Esophagus squamous epithelium (tissue), 4 donors: ENCODE measurements at regions not wholly inside any gene's neighbourhood (a gene's known extent, or its start where the extent isn't known, plus 50 kb on each side); places are given as distances from the start of the nearest gene placed in this dataset.

Experiments used
- CTCF ChIP-seq, 6 experiments: fragments of 450-650 bp in 4 of 6; fragments of 200-600 bp in 2 of 6; sonication (generic) in 2 of 6; IDR thresholded peaks; one replicate each; pipeline ENCODE4 v1.5.1; 2016 to 2019; ENCODE audit warnings: antibody characterized with exemption in 6 of 6, mild to moderate bottlenecking in 4 of 6, moderate library complexity in 4 of 6
- POLR2A ChIP-seq, 4 donors: fragments of 450-650 bp; IDR thresholded peaks; one replicate each; pipeline ENCODE4 v1.6.1; 2017; ENCODE audit warnings: antibody characterized with exemption in 4 of 4, mild to moderate bottlenecking in 4 of 4, moderate library complexity in 3 of 4

GRCh38 chr2:143937723-143938350 lies 582.1 kb downstream of the ZEB2 start:
- TF ChIP-seq POLR2A (IDR thresholded peaks at IDR 0.05) (no peak), CTCF (IDR thresholded peaks at IDR 0.05) (no peak)
